HepG2 (cell line): ENCODE measurements at regions not wholly inside any gene's neighbourhood (a gene's known extent, or its start where the extent isn't known, plus 50 kb on each side); places are given as distances from the start of the nearest gene placed in this dataset.

Experiments
- ATAC-seq: fragments of 200-7000 bp; cut with Tn5 transposase; 3 replicates; pipeline ENCODE4 v1.9.1; 2020; ENCODE audit warnings: mild to moderate bottlenecking, moderate library complexity
- BruUV-seq: library from RNA; stranded (reverse); fragments of 400-500 nt; replicated peaks from 2 replicates; lab custom pipeline; 2021; lab: Mats Ljungman, UMichigan
- CTCF ChIA-PET: fragments of 300-600 bp; formaldehyde crosslinking; extraction: SDS; loops from one replicate; lab custom pipeline; 2021; ENCODE audit warnings: low total read pairs, inconsistent platforms, low intra/inter-chr PET ratio; lab: Yijun Ruan, JAX
- POLR2A ChIA-PET: fragments of 350-600 bp; sonication (Branson Sonifier 250); formaldehyde crosslinking; loops from one replicate; lab custom pipeline; 2020; ENCODE audit warnings: antibody characterized with exemption, inconsistent platforms; lab: Yijun Ruan, JAX
- DNase-seq: peaks from one replicate; pipeline ENCODE4 v3.0.0-alpha.2; 2015; ENCODE audit warnings: low spot score
- FAIRE-seq: peaks from 3 replicates; lab custom pipeline; 2011; peaks lifted over from hg19 to GRCh38; lab: Jason Lieb, UNC
- H2AFZ ChIP-seq: one replicate; pipeline ENCODE4 v1.6.1; 2011; ENCODE audit warnings: low read length, inconsistent platforms
- H3K27ac ChIP-seq: fragments of 300-600 bp; 3 replicates; pipeline ENCODE4 v1.8.0; 2011; ENCODE audit warnings: mixed run types, mild to moderate bottlenecking, mixed read lengths, low read length, inconsistent platforms; ENCODE audit not compliant: insufficient read depth; ENCODE audit errors: extremely low read length
- H3K27me3 ChIP-seq, 2 experiments: fragments of 200-600 bp in 1 of 2; 2 replicates in 1 of 2; 3 replicates in 1 of 2; pipeline versions ENCODE4 v1.6.0 to v1.8.0; 2011; ENCODE audit warnings: low read length in 2 of 2, mild to moderate bottlenecking in 2 of 2, moderate library complexity in 2 of 2, inconsistent platforms in 1 of 2; ENCODE audit not compliant: insufficient read depth in 2 of 2, control insufficient read depth in 1 of 2
- H3K36me3 ChIP-seq, 2 experiments: fragments of 200-600 bp in 1 of 2; replicated peaks in 1 of 2; 2 replicates in 1 of 2; 3 replicates in 1 of 2; pipeline versions ENCODE4 v1.5.1 to v1.8.0; 2011; ENCODE audit warnings: low read length in 2 of 2, inconsistent platforms in 1 of 2; ENCODE audit not compliant: insufficient read depth in 2 of 2, control insufficient read depth in 1 of 2
- H3K4me1 ChIP-seq: 2 replicates; pipeline ENCODE4 v1.5.1; 2012; ENCODE audit warnings: low read length, inconsistent platforms; ENCODE audit not compliant: insufficient read depth
- H3K4me2 ChIP-seq: 2 replicates; pipeline ENCODE4 v1.6.0; 2011; ENCODE audit warnings: low read depth, low read length, inconsistent platforms
- H3K4me3 ChIP-seq, 3 experiments: fragments of 200-600 bp in 1 of 3; sonication (generic), shearing (Covaris generic) in 1 of 3; replicated peaks in 1 of 3; 2 replicates each; pipeline ENCODE4 v1.5.1; 2011 to 2016; ENCODE audit warnings: low read length in 3 of 3, inconsistent platforms in 2 of 3, low read depth in 2 of 3, mild to moderate bottlenecking in 2 of 3, control low read depth in 1 of 3, mixed read lengths in 1 of 3; ENCODE audit not compliant: insufficient read depth in 1 of 3
- H3K79me2 ChIP-seq: one replicate; pipeline ENCODE4 v1.6.1; 2011; ENCODE audit warnings: low read length, inconsistent platforms; ENCODE audit not compliant: insufficient read depth
- H3K9ac ChIP-seq: 2 replicates; pipeline ENCODE4 v1.6.0; 2011; ENCODE audit warnings: mild to moderate bottlenecking, low read depth, low read length, inconsistent platforms; ENCODE audit not compliant: insufficient read depth
- H3K9me3 ChIP-seq: 2 replicates; pipeline ENCODE4 v1.5.1; 2012; ENCODE audit warnings: mild to moderate bottlenecking, low read length
- H4K20me1 ChIP-seq: 2 replicates; pipeline ENCODE4 v1.6.0; 2011; ENCODE audit warnings: inconsistent platforms, mild to moderate bottlenecking, low read length, moderate library complexity; ENCODE audit not compliant: insufficient read depth
- GLMP ChIP-seq: sonication (generic); formaldehyde crosslinking; IDR thresholded peaks from 2 replicates; pipeline ENCODE4 v1.9.0; 2021; ENCODE audit warnings: missing genetic modification reagents, mild to moderate bottlenecking, borderline replicate concordance
- IRF9 ChIP-seq: sonication (generic); formaldehyde crosslinking; IDR thresholded peaks from 2 replicates; pipeline ENCODE4 v1.8.0; 2022; ENCODE audit warnings: missing genetic modification reagents, mild to moderate bottlenecking, borderline replicate concordance
- MTA1 ChIP-seq: sonication (generic); formaldehyde crosslinking; IDR thresholded peaks from 2 replicates; pipeline ENCODE4 v1.4.0; 2020; ENCODE audit warnings: missing genetic modification reagents, mild to moderate bottlenecking, borderline replicate concordance
- MXD4 ChIP-seq: IDR thresholded peaks from 2 replicates; pipeline ENCODE4 v1.6.1; 2016; ENCODE audit warnings: mild to moderate bottlenecking, missing biosample characterization, missing genetic modification reagents
- POLR2AphosphoS5 ChIP-seq: IDR thresholded peaks from 2 replicates; pipeline ENCODE4 v1.6.1; 2012; ENCODE audit warnings: low read depth, low read length
- RFX5 ChIP-seq: IDR thresholded peaks from 2 replicates; pipeline ENCODE4 v1.6.1; 2011; ENCODE audit warnings: low read depth, low read length, improper control_type of control experiment
- RFXANK ChIP-seq: IDR thresholded peaks from 2 replicates; pipeline ENCODE4 v1.6.1; 2016
- SMAD3 ChIP-seq: sonication (generic); formaldehyde crosslinking; IDR thresholded peaks from 2 replicates; pipeline ENCODE4 v1.4.0; 2020; ENCODE audit warnings: missing genetic modification reagents
- SNAPC2 ChIP-seq: sonication (generic); formaldehyde crosslinking; IDR thresholded peaks from 2 replicates; pipeline ENCODE4 v1.8.1; 2022; ENCODE audit warnings: mild to moderate bottlenecking, missing genetic modification reagents
- STAG1 ChIP-seq: sonication (generic); formaldehyde crosslinking; IDR thresholded peaks from 2 replicates; pipeline ENCODE4 v1.4.0; 2020; ENCODE audit warnings: missing genetic modification reagents
- TSC22D2 ChIP-seq: sonication (generic); formaldehyde crosslinking; IDR thresholded peaks from 2 replicates; pipeline ENCODE4 v1.5.1; 2020; ENCODE audit warnings: missing genetic modification reagents, mild to moderate bottlenecking, borderline replicate concordance
- ZBTB37 ChIP-seq: sonication (generic); formaldehyde crosslinking; IDR thresholded peaks from 2 replicates; pipeline ENCODE4 v1.4.0; 2020; ENCODE audit warnings: mild to moderate bottlenecking, missing genetic modification reagents
- ZNF251 ChIP-seq: sonication (generic); formaldehyde crosslinking; IDR thresholded peaks from 2 replicates; pipeline ENCODE4 v1.9.0; 2021; ENCODE audit warnings: mild to moderate bottlenecking, missing genetic modification reagents
- ZNF432 ChIP-seq: sonication (generic); formaldehyde crosslinking; IDR thresholded peaks from 2 replicates; pipeline ENCODE4 v1.5.0; 2020; ENCODE audit warnings: missing genetic modification reagents, mild to moderate bottlenecking, borderline replicate concordance
- ZNF44 ChIP-seq: sonication (generic); formaldehyde crosslinking; IDR thresholded peaks from 2 replicates; pipeline ENCODE4 v1.5.1; 2020; ENCODE audit warnings: mild to moderate bottlenecking, missing genetic modification reagents
- ZNF556 ChIP-seq: sonication (generic); formaldehyde crosslinking; IDR thresholded peaks from 2 replicates; pipeline ENCODE4 v1.4.0; 2020; ENCODE audit warnings: mild to moderate bottlenecking, missing genetic modification reagents, borderline replicate concordance
- ZNF772 ChIP-seq: sonication (generic); formaldehyde crosslinking; IDR thresholded peaks from 2 replicates; pipeline ENCODE4 v1.5.0; 2020; ENCODE audit warnings: mild to moderate bottlenecking, missing genetic modification reagents
- ZNF781 ChIP-seq: sonication (generic); formaldehyde crosslinking; IDR thresholded peaks from 2 replicates; pipeline ENCODE4 v1.5.1; 2020; ENCODE audit warnings: borderline replicate concordance, mild to moderate bottlenecking, missing genetic modification reagents; ENCODE audit errors: not compliant biosample characterization
- in situ Hi-C: cut with HindIII; loops from 2 replicates; pipeline ENCODE4 v1.10.0; 2017; ENCODE audit warnings: low pct_unique_long_range_greater_than_20kb; ENCODE audit not compliant: extremely low pct_ligation_motif_present
- intact Hi-C: fragments of 100-400 bp; cut with micrococcal nuclease; formaldehyde crosslinking; loops from one replicate; pipeline ENCODE4 v1.10.0; 2022; ENCODE audit not compliant: unreplicated experiment
- TF ChIP-seq, protein P1 (sequence below): sonication (generic); formaldehyde crosslinking; IDR thresholded peaks from 2 replicates; pipeline ENCODE4 v1.4.0; 2020; ENCODE audit warnings: missing genetic modification reagents
- TF ChIP-seq, protein P2 (sequence below): sonication (generic); formaldehyde crosslinking; IDR thresholded peaks from 2 replicates; pipeline ENCODE4 v1.5.0; 2020; ENCODE audit warnings: missing genetic modification reagents, mild to moderate bottlenecking, borderline replicate concordance

DNA sequence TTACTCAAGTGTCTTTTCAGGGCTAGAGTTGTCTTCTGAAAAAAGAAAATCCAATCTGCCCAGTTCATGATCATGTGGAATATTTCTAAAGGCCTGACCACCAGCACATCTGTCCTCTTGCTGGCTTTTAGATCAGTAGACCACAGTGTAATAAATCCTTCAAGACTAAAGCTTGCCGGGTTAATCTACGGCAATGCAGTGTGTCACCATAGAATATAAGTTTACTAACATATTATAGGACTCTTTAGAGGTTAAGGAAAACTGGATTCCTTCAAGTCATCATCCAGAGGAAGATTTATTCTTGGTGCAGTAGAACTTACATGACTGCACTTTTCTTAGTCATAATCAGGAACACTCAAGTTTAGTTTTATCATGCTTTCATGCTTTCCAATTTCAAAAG, 349.5 kb downstream of the SEMA3D start (continued):
- no peak for TF ChIP-seq IRF9
- no peak for TF ChIP-seq MTA1 (CRISPR knock-in tag)
- no peak for TF ChIP-seq POLR2AphosphoS5
- TF ChIP-seq GLMP: no peak
- TF ChIP-seq ZNF781 (CRISPR knock-in tag): no peak
- no peak for TF ChIP-seq ZNF44 (CRISPR knock-in tag)
- no peak for TF ChIP-seq ZBTB37 (CRISPR knock-in tag)

- POLR2A ChIA-PET: no interaction called here
- no peak overlapping the region for H2AFZ ChIP-seq
- intact Hi-C loops: no loop called here
- ATAC-seq (no peak), FAIRE-seq (no peak), DNase-seq (no peak)
- no peaks in the 10 kb centered on the region for H3K79me2 ChIP-seq
- H3K27ac ChIP-seq: no peak overlapping the region
- H3K36me3 ChIP-seq: no peaks in the 10 kb centered on the region
- TF ChIP-seq ZNF772 (CRISPR knock-in tag): no peak
- TF ChIP-seq RFXANK (CRISPR knock-in tag): no peak
- TF ChIP-seq STAG1 (CRISPR knock-in tag): no peak
- TF ChIP-seq ZNF251: no peak
- TF ChIP-seq TSC22D2 (CRISPR knock-in tag): no peak
- TF ChIP-seq, protein P1, sequence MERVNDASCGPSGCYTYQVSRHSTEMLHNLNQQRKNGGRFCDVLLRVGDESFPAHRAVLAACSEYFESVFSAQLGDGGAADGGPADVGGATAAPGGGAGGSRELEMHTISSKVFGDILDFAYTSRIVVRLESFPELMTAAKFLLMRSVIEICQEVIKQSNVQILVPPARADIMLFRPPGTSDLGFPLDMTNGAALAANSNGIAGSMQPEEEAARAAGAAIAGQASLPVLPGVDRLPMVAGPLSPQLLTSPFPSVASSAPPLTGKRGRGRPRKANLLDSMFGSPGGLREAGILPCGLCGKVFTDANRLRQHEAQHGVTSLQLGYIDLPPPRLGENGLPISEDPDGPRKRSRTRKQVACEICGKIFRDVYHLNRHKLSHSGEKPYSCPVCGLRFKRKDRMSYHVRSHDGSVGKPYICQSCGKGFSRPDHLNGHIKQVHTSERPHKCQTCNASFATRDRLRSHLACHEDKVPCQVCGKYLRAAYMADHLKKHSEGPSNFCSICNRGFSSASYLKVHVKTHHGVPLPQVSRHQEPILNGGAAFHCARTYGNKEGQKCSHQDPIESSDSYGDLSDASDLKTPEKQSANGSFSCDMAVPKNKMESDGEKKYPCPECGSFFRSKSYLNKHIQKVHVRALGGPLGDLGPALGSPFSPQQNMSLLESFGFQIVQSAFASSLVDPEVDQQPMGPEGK (CRISPR knock-in tag): no peak
- no peak for TF ChIP-seq ZNF556 (CRISPR knock-in tag)
- no peak for TF ChIP-seq MXD4 (CRISPR knock-in tag)
- TF ChIP-seq, protein P2, sequence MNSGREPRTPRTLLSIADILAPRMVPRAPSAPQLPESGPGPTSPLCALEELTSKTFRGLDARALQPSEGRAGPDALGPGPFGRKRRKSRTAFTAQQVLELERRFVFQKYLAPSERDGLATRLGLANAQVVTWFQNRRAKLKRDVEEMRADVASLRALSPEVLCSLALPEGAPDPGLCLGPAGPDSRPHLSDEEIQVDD: no peak
- TF ChIP-seq ZNF432 (CRISPR knock-in tag): no peak
- TF ChIP-seq SMAD3 (CRISPR knock-in tag): no peak
- TF ChIP-seq RFX5: no peak
- TF ChIP-seq SNAPC2 (CRISPR knock-in tag): no peak
- no peaks in the 10 kb centered on the region for H3K27me3 ChIP-seq
- CTCF ChIA-PET: no interaction called here
- in situ Hi-C loops: no loop called here
- H3K9ac ChIP-seq: no peak overlapping the region
- no peaks in the 10 kb centered on the region for H3K4me1 ChIP-seq
- H3K4me2 ChIP-seq: no peak overlapping the region
- H3K4me3 ChIP-seq: no peak overlapping the region
- H3K9me3 ChIP-seq: no peaks in the 10 kb centered on the region
- H4K20me1 ChIP-seq: no peaks in the 10 kb centered on the region
- BruUV-seq: no TSS peak
Observed at GRCh38 chr7:84829719-84830118, 357.1 kb downstream of the SEMA3D start.
